ENCODE measurements at regions not wholly inside any gene's neighbourhood (a gene's known extent, or its start where the extent isn't known, plus 50 kb on each side); places are given as distances from the start of the nearest gene placed in this dataset.

DNA sequence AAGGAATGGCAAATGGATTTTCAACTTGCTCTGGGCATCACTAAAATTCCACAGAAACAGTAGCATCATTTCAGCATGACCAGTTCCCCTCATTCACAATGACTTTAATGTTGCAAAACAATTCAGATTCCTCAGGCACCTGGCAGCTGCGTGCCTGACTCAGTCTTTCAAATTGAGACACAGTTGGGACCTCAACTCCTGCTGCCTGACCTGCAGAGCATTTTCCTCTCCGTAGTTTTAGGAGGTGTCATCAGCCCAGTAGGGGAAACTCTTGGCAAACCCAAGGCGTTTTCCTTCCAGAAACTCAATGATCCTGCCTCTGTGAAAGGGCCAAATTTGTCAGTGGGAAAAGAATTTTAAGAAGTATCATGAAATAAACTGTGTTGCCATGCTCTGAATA lies 388.9 kb downstream of the SPRY1 start:
- no peak overlapping the region for H3K4me3 ChIP-seq (ENCODE audit: control insufficient read depth in 2 of 3, extremely low read depth in 1 of 3, insufficient read depth in 2 of 3, low read depth in 1 of 3, low read length in 3 of 3)
- peak; percentile 69 for FAIRE-seq
- H3K27ac ChIP-seq (ENCODE audit: control insufficient read depth, insufficient read depth, low read length): no peak overlapping the region
- no peak overlapping the region for H3K9ac ChIP-seq (ENCODE audit: control insufficient read depth, extremely low read depth, insufficient read depth, low read length)
- H3K79me2 ChIP-seq (ENCODE audit: control insufficient read depth, insufficient read depth, low read length): no peaks in the 10 kb centered on the region
- no peaks in the 10 kb centered on the region for H3K9me3 ChIP-seq (ENCODE audit: control insufficient read depth, low read depth, low read length)
- TF ChIP-seq CTCF (optimal IDR thresholded peaks at IDR 0.05 in 1 of 3, IDR thresholded peaks at IDR 0.05 in 1 of 3, conservative IDR thresholded peaks at IDR 0.05 in 1 of 3; ENCODE audit: extremely low read depth in 1 of 3, insufficient read depth in 2 of 3, low read length in 3 of 3) (no peak), EZH2 (IDR thresholded peaks at IDR 0.05; ENCODE audit: low read length) (no peak)
- no peaks in the 10 kb centered on the region for H4K20me1 ChIP-seq (ENCODE audit: control insufficient read depth, extremely low read depth, insufficient read depth, low read length)
- H3K36me3 ChIP-seq (ENCODE audit: control insufficient read depth in 2 of 2, extremely low read depth in 1 of 2, insufficient read depth in 2 of 2, low read length in 2 of 2): no peaks in the 10 kb centered on the region
- DNase-seq (ENCODE audit: low read depth, low spot score): peak; percentile 5
- H2AFZ ChIP-seq (ENCODE audit: control insufficient read depth, low read length): no peak overlapping the region
- dilution Hi-C loops (cut with MboI; ENCODE audit: extremely low pct_ligation_motif_present, low sequenced_read_pairs): no loop called here
- peak overlapping the region; percentile 2 for H3K4me2 ChIP-seq (ENCODE audit: control insufficient read depth, extremely low read depth, insufficient read depth, low read depth, low read length)
- H3K4me1 ChIP-seq (ENCODE audit: control insufficient read depth, extremely low read depth, insufficient read depth, low read length): no peaks in the 10 kb centered on the region
- no peaks in the 10 kb centered on the region for H3K9me1 ChIP-seq (ENCODE audit: control insufficient read depth, extremely low read depth, insufficient read depth, low read length)
- no peaks in the 10 kb centered on the region for H3K27me3 ChIP-seq (ENCODE audit: control insufficient read depth, extremely low read depth, insufficient read depth, low read length)

- Histone ChIP-seq H3K36me3 (ENCODE audit: control insufficient read depth in 2 of 2, extremely low read depth in 1 of 2, insufficient read depth in 2 of 2, low read length in 2 of 2) (no peaks in the 10 kb centered on the region), H3K9ac (ENCODE audit: control insufficient read depth, extremely low read depth, insufficient read depth, low read length) (no peak overlapping the region), H3K9me3 (ENCODE audit: control insufficient read depth, low read depth, low read length) (no peaks in the 10 kb centered on the region), H3K4me2 (ENCODE audit: control insufficient read depth, extremely low read depth, insufficient read depth, low read depth, low read length) (no peak overlapping the region), H3K27ac (ENCODE audit: control insufficient read depth, insufficient read depth, low read length) (no peak overlapping the region), H3K4me1 (ENCODE audit: control insufficient read depth, extremely low read depth, insufficient read depth, low read length) (no peaks in the 10 kb centered on the region), H3K27me3 (ENCODE audit: control insufficient read depth, extremely low read depth, insufficient read depth, low read length) (no peaks in the 10 kb centered on the region), H3K4me3 (ENCODE audit: control insufficient read depth in 2 of 3, extremely low read depth in 1 of 3, insufficient read depth in 2 of 3, low read depth in 1 of 3, low read length in 3 of 3) (no peak overlapping the region), H3K9me1 (ENCODE audit: control insufficient read depth, extremely low read depth, insufficient read depth, low read length) (no peaks in the 10 kb centered on the region), H2AFZ (ENCODE audit: control insufficient read depth, low read length) (no peak overlapping the region), H4K20me1 (ENCODE audit: control insufficient read depth, extremely low read depth, insufficient read depth, low read length) (no peaks in the 10 kb centered on the region), H3K79me2 (ENCODE audit: control insufficient read depth, insufficient read depth, low read length) (no peaks in the 10 kb centered on the region)
- dilution Hi-C loops (cut with MboI; ENCODE audit: extremely low pct_ligation_motif_present, low sequenced_read_pairs): no loop called here
- FAIRE-seq: peak; percentile 32
- TF ChIP-seq CTCF (optimal IDR thresholded peaks at IDR 0.05 in 1 of 3, IDR thresholded peaks at IDR 0.05 in 1 of 3, conservative IDR thresholded peaks at IDR 0.05 in 1 of 3; ENCODE audit: extremely low read depth in 1 of 3, insufficient read depth in 2 of 3, low read length in 3 of 3): no peak
- no peak for TF ChIP-seq EZH2 (IDR thresholded peaks at IDR 0.05; ENCODE audit: low read length)
- DNase-seq (ENCODE audit: low read depth, low spot score): no peak
These were observed 389.7 kb downstream of the SPRY1 start for GRCh38 chr4:123786163-123786915.
